A673 (cell line): ENCODE measurements at regions not wholly inside any gene's neighbourhood (a gene's known extent, or its start where the extent isn't known, plus 50 kb on each side); places are given as distances from the start of the nearest gene placed in this dataset.

Source experiments
- BruUV-seq: library from RNA; stranded (reverse); fragments of 400-500 nt; replicated peaks from 2 replicates; lab custom pipeline; 2021; lab: Mats Ljungman, UMichigan
- CTCF ChIA-PET: fragments of 300-600 bp; sonication (Branson Sonifier 250); formaldehyde crosslinking; loops from one replicate; lab custom pipeline; 2022; ENCODE audit warnings: antibody characterized with exemption; lab: Charles Lee
- POLR2A ChIA-PET: fragments of 300-600 bp; sonication (Branson Sonifier 250); formaldehyde crosslinking; loops from one replicate; lab custom pipeline; 2022; ENCODE audit warnings: antibody characterized with exemption; ENCODE audit not compliant: low non-redundant PET; lab: Charles Lee
- DNase-seq: peaks from one replicate; pipeline ENCODE4 v3.0.0-alpha.2; 2015; ENCODE audit warnings: low spot score
- H3K27ac ChIP-seq: fragments of 200-600 bp; sonication (generic); 2 replicates; pipeline ENCODE4 v1.5.1; 2016; ENCODE audit warnings: mixed run types, low read depth, mild to moderate bottlenecking, mixed read lengths, antibody characterized with exemption, low read length; ENCODE audit not compliant: poor library complexity, severe bottlenecking
- H3K27me3 ChIP-seq: fragments of 200-600 bp; sonication (generic); replicated peaks from 2 replicates; pipeline ENCODE4 v1.6.1; 2017; ENCODE audit warnings: mixed run types, low read depth, mild to moderate bottlenecking, mixed read lengths, antibody characterized with exemption, low read length; ENCODE audit not compliant: insufficient read depth, poor library complexity
- H3K36me3 ChIP-seq: fragments of 200-600 bp; sonication (generic); 2 replicates; pipeline ENCODE4 v1.6.1; 2016; ENCODE audit warnings: mixed run types, mild to moderate bottlenecking, mixed read lengths, antibody characterized with exemption, low read length; ENCODE audit not compliant: insufficient read depth, poor library complexity, severe bottlenecking
- H3K4me1 ChIP-seq: fragments of 200-600 bp; sonication (generic); 2 replicates; pipeline ENCODE4 v1.6.1; 2017; ENCODE audit warnings: mixed run types, mild to moderate bottlenecking, mixed read lengths, antibody characterized with exemption, low read length; ENCODE audit not compliant: insufficient read depth, poor library complexity, severe bottlenecking
- H3K4me3 ChIP-seq: fragments of 200-600 bp; sonication (generic); 2 replicates; pipeline ENCODE4 v1.5.1; 2016; ENCODE audit warnings: low read depth, mixed run types, mild to moderate bottlenecking, mixed read lengths, low read length; ENCODE audit not compliant: poor library complexity, severe bottlenecking
- H3K9me3 ChIP-seq: fragments of 200-600 bp; sonication (generic); 2 replicates; pipeline ENCODE4 v1.6.1; 2016; ENCODE audit warnings: mixed run types, low read depth, mild to moderate bottlenecking, mixed read lengths, antibody characterized with exemption, low read length; ENCODE audit not compliant: poor library complexity, severe bottlenecking
- EZH2 ChIP-seq: fragments of 200-600 bp; sonication (generic); IDR thresholded peaks from 2 replicates; pipeline ENCODE4 v1.6.1; 2017; ENCODE audit warnings: borderline replicate concordance, low read depth, mild to moderate bottlenecking, mixed read lengths, antibody characterized with exemption, low read length; ENCODE audit not compliant: poor library complexity, severe bottlenecking
- intact Hi-C: fragments of 100-400 bp; cut with micrococcal nuclease; formaldehyde crosslinking; loops from one replicate; pipeline ENCODE4 v1.10.0; 2022; ENCODE audit not compliant: unreplicated experiment
- TF ChIP-seq, protein P1 (sequence below): fragments of 300-800, 200-600 bp; sonication (generic); conservative IDR thresholded peaks from 2 replicates; pipeline ENCODE4 v1.5.1; 2017; ENCODE audit warnings: low read depth, mild to moderate bottlenecking, antibody characterized with exemption, low read length, moderate library complexity, mixed read lengths

DNA sequence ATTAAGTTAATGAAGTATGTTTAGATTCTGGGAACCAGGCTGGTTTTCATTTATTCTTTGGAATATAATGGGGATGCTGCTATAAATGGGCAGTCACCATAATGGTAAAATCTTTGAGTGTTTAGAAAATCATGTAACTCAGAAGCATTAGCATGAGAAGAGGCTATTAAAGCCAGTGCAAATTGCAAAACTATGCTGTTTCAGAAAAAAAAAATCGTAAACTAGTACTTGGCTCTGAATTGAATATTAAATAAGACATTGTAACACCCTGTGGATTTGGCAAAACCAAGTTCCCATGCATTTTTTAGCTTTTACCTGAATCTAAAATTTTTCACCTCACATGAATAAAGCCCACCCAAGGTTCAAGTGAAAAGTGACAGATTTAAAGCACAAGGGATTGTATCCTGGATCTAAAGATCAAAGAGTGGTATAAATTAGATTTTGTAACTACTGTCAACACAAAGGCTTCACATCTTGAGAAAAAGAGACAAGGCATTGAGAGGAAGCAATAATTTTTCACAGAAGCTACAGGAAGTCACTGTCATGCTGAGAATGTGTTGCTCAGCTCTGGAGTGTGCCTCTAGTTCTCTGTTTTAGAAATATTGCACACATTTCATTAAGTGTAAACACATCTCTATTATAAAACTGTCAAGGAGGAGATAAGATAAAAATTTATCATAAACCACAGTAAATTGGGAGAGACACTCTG lies 142.2 kb downstream of the ABCA8 start:
- Histone ChIP-seq H3K9me3 (peaks cover 11% of the 10 kb centered on the region), H3K4me1 (peaks cover 45% of the 10 kb centered on the region), H3K27me3 (no peaks in the 10 kb centered on the region), H3K27ac (peak overlapping the region; percentile 60), H3K36me3 (no peaks in the 10 kb centered on the region), H3K4me3 (no peak overlapping the region)
- CTCF ChIA-PET, result interaction anchor here (1.1 kb wide), 1 partner anchor 9 kb away, joined by 3 read pairs; no protein-coding TSS in a partner anchor
- BruUV-seq, result no TSS peak
- intact Hi-C loops, result loop anchor here (1.0 kb wide), 2 partner anchors 21 to 36 kb away; no protein-coding TSS in a partner anchor
- DNase-seq, result peak; percentile 97
- POLR2A ChIA-PET, result interaction anchor here (0.6 kb wide), 1 partner anchor 36 kb away, joined by 3 read pairs; no protein-coding TSS in a partner anchor
- no peak for TF ChIP-seq EZH2
- TF ChIP-seq, protein P1, sequence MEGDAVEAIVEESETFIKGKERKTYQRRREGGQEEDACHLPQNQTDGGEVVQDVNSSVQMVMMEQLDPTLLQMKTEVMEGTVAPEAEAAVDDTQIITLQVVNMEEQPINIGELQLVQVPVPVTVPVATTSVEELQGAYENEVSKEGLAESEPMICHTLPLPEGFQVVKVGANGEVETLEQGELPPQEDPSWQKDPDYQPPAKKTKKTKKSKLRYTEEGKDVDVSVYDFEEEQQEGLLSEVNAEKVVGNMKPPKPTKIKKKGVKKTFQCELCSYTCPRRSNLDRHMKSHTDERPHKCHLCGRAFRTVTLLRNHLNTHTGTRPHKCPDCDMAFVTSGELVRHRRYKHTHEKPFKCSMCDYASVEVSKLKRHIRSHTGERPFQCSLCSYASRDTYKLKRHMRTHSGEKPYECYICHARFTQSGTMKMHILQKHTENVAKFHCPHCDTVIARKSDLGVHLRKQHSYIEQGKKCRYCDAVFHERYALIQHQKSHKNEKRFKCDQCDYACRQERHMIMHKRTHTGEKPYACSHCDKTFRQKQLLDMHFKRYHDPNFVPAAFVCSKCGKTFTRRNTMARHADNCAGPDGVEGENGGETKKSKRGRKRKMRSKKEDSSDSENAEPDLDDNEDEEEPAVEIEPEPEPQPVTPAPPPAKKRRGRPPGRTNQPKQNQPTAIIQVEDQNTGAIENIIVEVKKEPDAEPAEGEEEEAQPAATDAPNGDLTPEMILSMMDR, result no peak

DNA sequence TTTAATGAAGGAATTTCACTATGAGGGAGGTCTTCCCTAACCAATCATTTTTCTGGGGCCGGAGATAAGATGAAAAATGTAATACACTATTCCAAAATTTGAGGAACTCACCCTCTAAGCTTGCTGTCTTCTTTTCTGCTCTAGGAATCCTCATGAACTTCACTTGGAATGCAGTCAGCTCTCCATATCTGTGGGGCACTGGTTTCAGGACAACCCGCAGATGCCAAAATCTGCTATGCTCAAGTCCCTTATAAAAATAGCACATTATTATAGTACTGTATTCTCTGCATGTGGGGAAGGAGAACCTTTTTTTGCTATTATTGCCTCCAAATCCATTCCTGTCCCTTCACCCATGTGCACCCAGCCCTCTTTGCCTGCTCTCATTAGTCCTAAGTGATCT lies 146.0 kb downstream of the ABCA8 start:
- peaks cover 11% of the 10 kb centered on the region for H3K9me3 ChIP-seq
- H3K27ac ChIP-seq, result no peak overlapping the region
- H3K27me3 ChIP-seq, result no peaks in the 10 kb centered on the region
- no TSS peak for BruUV-seq
- DNase-seq, result no peak
- ChIA-PET POLR2A (no interaction called here), CTCF (no interaction called here)
- H3K36me3 ChIP-seq, result no peaks in the 10 kb centered on the region
- H3K4me1 ChIP-seq, result peaks cover 22% of the 10 kb centered on the region
- TF ChIP-seq, protein P1, result no peak
- TF ChIP-seq EZH2, result no peak
- H3K4me3 ChIP-seq, result no peak overlapping the region
- intact Hi-C loops, result no loop called here

- BruUV-seq, result no TSS peak
- CTCF ChIA-PET, result no interaction called here
- no peak for DNase-seq
- Histone ChIP-seq H3K4me3 (no peak overlapping the region), H3K4me1 (peaks cover 21% of the 10 kb centered on the region), H3K27me3 (no peaks in the 10 kb centered on the region), H3K9me3 (peaks cover 11% of the 10 kb centered on the region), H3K27ac (no peak overlapping the region), H3K36me3 (no peaks in the 10 kb centered on the region)
- POLR2A ChIA-PET, result interaction anchor here (0.7 kb wide), 1 partner anchor 152 kb away, joined by 3 read pairs; no protein-coding TSS in a partner anchor
- no peak for TF ChIP-seq EZH2
- TF ChIP-seq, protein P1, result no peak
- intact Hi-C loops, result no loop called here
Measured at GRCh38 chr17:68807998-68808772, 147.0 kb downstream of the ABCA8 start.
